H1 (cell line): ENCODE measurements at regions not wholly inside any gene's neighbourhood (a gene's known extent, or its start where the extent isn't known, plus 50 kb on each side); places are given as distances from the start of the nearest gene placed in this dataset.

Source experiments
- CTCF ChIA-PET: fragments of 300-600 bp; sonication (Branson Sonifier 250); formaldehyde crosslinking; loops from one replicate; lab custom pipeline; 2021; ENCODE audit not compliant: partially characterized antibody; lab: Charles Lee
- POLR2A ChIA-PET: fragments of 300-600 bp; sonication (Branson Sonifier 250); formaldehyde crosslinking; loops from one replicate; lab custom pipeline; 2021; ENCODE audit warnings: inconsistent platforms; ENCODE audit not compliant: partially characterized antibody; lab: Charles Lee
- DNase-seq, 2 experiments: peaks; one replicate each; pipeline versions ENCODE4 v3.0.0 to v3.0.0-alpha.2; 2010 to 2022; ENCODE audit warnings: low spot score in 2 of 2, low read depth in 1 of 2, mixed read lengths in 1 of 2
- FAIRE-seq: peaks from 2 replicates; lab custom pipeline; 2011; peaks lifted over from hg19 to GRCh38; lab: Jason Lieb, UNC
- H2AFZ ChIP-seq: 2 replicates; pipeline ENCODE4 v1.8.1; 2012; ENCODE audit warnings: low read length, inconsistent platforms
- H2AK5ac ChIP-seq: 2 replicates; pipeline ENCODE4 v1.6.1; 2013; ENCODE audit warnings: low read depth, low read length
- H2BK120ac ChIP-seq: replicated peaks from 2 replicates; pipeline ENCODE3; 2013; ENCODE audit warnings: low read depth, low read length, inconsistent platforms
- H2BK12ac ChIP-seq: 2 replicates; pipeline ENCODE4 v1.6.1; 2013; ENCODE audit warnings: low read depth, low read length
- H2BK15ac ChIP-seq: 2 replicates; pipeline ENCODE4 v1.6.1; 2013; ENCODE audit warnings: low read length
- H2BK20ac ChIP-seq: 2 replicates; pipeline ENCODE4 v1.6.1; 2013; ENCODE audit warnings: low read length
- H2BK5ac ChIP-seq: 2 replicates; pipeline ENCODE4 v1.6.1; 2013; ENCODE audit warnings: low read depth, low read length
- H3K14ac ChIP-seq: 2 replicates; pipeline ENCODE4 v1.6.1; 2013; ENCODE audit warnings: inconsistent platforms; ENCODE audit not compliant: insufficient read length
- H3K18ac ChIP-seq: 2 replicates; pipeline ENCODE4 v1.6.1; 2013; ENCODE audit warnings: low read length; ENCODE audit errors: extremely low read depth
- H3K23ac ChIP-seq: 2 replicates; pipeline ENCODE4 v1.6.1; 2013; ENCODE audit warnings: inconsistent platforms; ENCODE audit not compliant: insufficient read length
- H3K23me2 ChIP-seq: 2 replicates; pipeline ENCODE4 v1.6.1; 2013; ENCODE audit warnings: low read depth, low read length
- H3K27ac ChIP-seq: 2 replicates; pipeline ENCODE4 v1.6.1; 2011; ENCODE audit warnings: low read depth, low read length, inconsistent platforms
- H3K27me3 ChIP-seq, 4 experiments: replicated peaks in 1 of 4; 1 replicate in 1 of 4; 2 replicates in 3 of 4; pipeline versions ENCODE4 v1.6.1 to v1.8.1; 2011 to 2013; ENCODE audit warnings: low read length in 3 of 4, mild to moderate bottlenecking in 3 of 4, inconsistent platforms in 2 of 4, mixed read lengths in 2 of 4, moderate library complexity in 1 of 4; ENCODE audit not compliant: control insufficient read depth in 3 of 4, insufficient read depth in 3 of 4; ENCODE audit errors: extremely low read depth in 1 of 4
- H3K36me3 ChIP-seq, 4 experiments: 2 replicates each; pipeline versions ENCODE4 v1.6.1 to v1.8.1; 2011 to 2013; ENCODE audit warnings: mild to moderate bottlenecking in 4 of 4, low read length in 3 of 4, moderate library complexity in 2 of 4, control low read depth in 1 of 4, inconsistent platforms in 1 of 4; ENCODE audit not compliant: insufficient read depth in 4 of 4, control insufficient read depth in 2 of 4
- H3K4ac ChIP-seq: replicated peaks from 2 replicates; pipeline ENCODE3; 2013; ENCODE audit warnings: low read length, low read depth, mixed read lengths, inconsistent platforms; ENCODE audit not compliant: insufficient read length
- H3K4me1 ChIP-seq, 4 experiments: replicated peaks in 1 of 4; 1 replicate in 1 of 4; 2 replicates in 3 of 4; pipeline versions ENCODE4 v1.6.1 to v1.8.1; 2011 to 2013; ENCODE audit warnings: low read length in 3 of 4, inconsistent platforms in 2 of 4, mixed read lengths in 1 of 4; ENCODE audit not compliant: insufficient read depth in 4 of 4, control insufficient read depth in 3 of 4
- H3K4me2 ChIP-seq, 2 experiments: 2 replicates each; pipeline versions ENCODE4 v1.6.1 to v1.8.1; 2011 to 2013; ENCODE audit warnings: low read depth in 2 of 2, low read length in 2 of 2, control low read depth in 1 of 2, inconsistent platforms in 1 of 2, mild to moderate bottlenecking in 1 of 2; ENCODE audit not compliant: insufficient read depth in 1 of 2
- H3K4me3 ChIP-seq, 4 experiments: fragments of 200-600, 300-600 bp in 1 of 4; sonication (generic), shearing (Covaris generic), sonication (Bioruptor Twin) in 1 of 4; 2 replicates each; pipeline versions ENCODE4 v1.5.1 to v1.8.1; 2011 to 2016; ENCODE audit warnings: low read length in 4 of 4, low read depth in 3 of 4, control low read depth in 2 of 4, inconsistent platforms in 2 of 4, mild to moderate bottlenecking in 2 of 4, mixed read lengths in 1 of 4, moderate library complexity in 1 of 4; ENCODE audit not compliant: insufficient read depth in 2 of 4; ENCODE audit errors: extremely low read depth in 1 of 4
- H3K56ac ChIP-seq: replicated peaks from 2 replicates; pipeline ENCODE3; 2013; ENCODE audit warnings: low read depth, mild to moderate bottlenecking, mixed read lengths, low read length, inconsistent platforms; ENCODE audit not compliant: insufficient read length
- H3K79me1 ChIP-seq: 2 replicates; pipeline ENCODE4 v1.6.1; 2013; ENCODE audit warnings: low read depth, low read length, control low read depth
- H3K79me2 ChIP-seq, 2 experiments: 2 replicates each; pipeline versions ENCODE4 v1.6.1 to v1.8.1; 2012 to 2013; ENCODE audit warnings: low read length in 2 of 2, mild to moderate bottlenecking in 2 of 2, inconsistent platforms in 1 of 2; ENCODE audit not compliant: insufficient read depth in 2 of 2, control insufficient read depth in 1 of 2
- H3K9ac ChIP-seq, 4 experiments: replicated peaks in 1 of 4; 1 replicate in 1 of 4; 2 replicates in 3 of 4; pipeline versions ENCODE4 v1.6.1 to v1.8.1; 2011 to 2013; ENCODE audit warnings: low read depth in 3 of 4, low read length in 3 of 4, control low read depth in 2 of 4, mild to moderate bottlenecking in 2 of 4, moderate library complexity in 2 of 4, inconsistent platforms in 1 of 4; ENCODE audit errors: extremely low read depth in 1 of 4
- H3K9me3 ChIP-seq, 2 experiments: 2 replicates each; pipeline versions ENCODE4 v1.6.1 to v1.8.1; 2012 to 2013; ENCODE audit warnings: mild to moderate bottlenecking in 2 of 2, moderate library complexity in 2 of 2, control low read depth in 1 of 2, inconsistent platforms in 1 of 2, low read depth in 1 of 2, low read length in 1 of 2, mixed read lengths in 1 of 2; ENCODE audit not compliant: insufficient read depth in 2 of 2
- H4K20me1 ChIP-seq, 2 experiments: replicated peaks in 1 of 2; 2 replicates each; pipeline versions ENCODE3 to v1.8.1; 2011 to 2013; ENCODE audit warnings: inconsistent platforms in 2 of 2, low read length in 2 of 2, mild to moderate bottlenecking in 1 of 2; ENCODE audit not compliant: insufficient read depth in 2 of 2, control insufficient read depth in 1 of 2
- H4K5ac ChIP-seq: 2 replicates; pipeline ENCODE4 v1.6.1; 2013; ENCODE audit warnings: low read length, low read depth, mixed read lengths, inconsistent platforms; ENCODE audit not compliant: insufficient read length
- H4K8ac ChIP-seq: 2 replicates; pipeline ENCODE4 v1.8.0; 2013; ENCODE audit warnings: mild to moderate bottlenecking, moderate library complexity, low read length, inconsistent platforms; ENCODE audit not compliant: insufficient read depth; ENCODE audit errors: extremely low read depth
- H4K91ac ChIP-seq: replicated peaks from 2 replicates; pipeline ENCODE3; 2013; ENCODE audit warnings: low read length, mixed read lengths, inconsistent platforms; ENCODE audit not compliant: insufficient read length
- ATF3 ChIP-seq: IDR thresholded peaks from 2 replicates; pipeline ENCODE4 v1.6.1; 2011; ENCODE audit warnings: low read depth, mild to moderate bottlenecking, low read length; ENCODE audit not compliant: insufficient read depth
- CHD1 ChIP-seq: IDR thresholded peaks from 2 replicates; pipeline ENCODE4 v1.6.1; 2012; ENCODE audit warnings: low read depth, low read length, improper control_type of control experiment
- EZH2 ChIP-seq: fragments of 200-600 bp; sonication (generic); IDR thresholded peaks from 2 replicates; pipeline ENCODE4 v1.7.1; 2012; ENCODE audit warnings: low read depth, mild to moderate bottlenecking, moderate library complexity, low read length, inconsistent platforms; ENCODE audit not compliant: severe bottlenecking
- JUN ChIP-seq: IDR thresholded peaks from 2 replicates; pipeline ENCODE4 v1.6.1; 2011; ENCODE audit warnings: low read depth, mild to moderate bottlenecking, improper control_type of control experiment, low read length
- KDM1A ChIP-seq: fragments of 200-600, 300-600 bp; sonication (generic); IDR thresholded peaks from 2 replicates; pipeline ENCODE4 v1.7.1; 2016; ENCODE audit warnings: mild to moderate bottlenecking, low read length, borderline replicate concordance
- NANOG ChIP-seq: IDR thresholded peaks from 2 replicates; pipeline ENCODE4 v1.6.1; 2011; ENCODE audit warnings: low read length, low read depth, mild to moderate bottlenecking, inconsistent platforms; ENCODE audit not compliant: insufficient read depth, poor library complexity, severe bottlenecking
- NRF1 ChIP-seq: IDR thresholded peaks from 2 replicates; pipeline ENCODE4 v1.6.1; 2011; ENCODE audit warnings: mild to moderate bottlenecking, low read depth, low read length, improper control_type of control experiment
- POLR2A ChIP-seq, 2 experiments: IDR thresholded peaks; 1 replicate in 1 of 2; 2 replicates in 1 of 2; pipeline ENCODE4 v1.6.1; 2011; ENCODE audit warnings: low read depth in 2 of 2, low read length in 2 of 2, mild to moderate bottlenecking in 2 of 2; ENCODE audit errors: control extremely low read depth in 1 of 2
- RXRA ChIP-seq: IDR thresholded peaks from 2 replicates; pipeline ENCODE4 v1.6.1; 2011; ENCODE audit warnings: low read depth, mild to moderate bottlenecking, low read length, moderate library complexity; ENCODE audit not compliant: insufficient read depth
- SIRT6 ChIP-seq: IDR thresholded peaks from one replicate; pipeline ENCODE4 v1.7.1; 2012; ENCODE audit warnings: low read length, inconsistent platforms
- SP1 ChIP-seq: IDR thresholded peaks from 2 replicates; pipeline ENCODE4 v1.6.1; 2011; ENCODE audit warnings: low read depth, low read length
- SRF ChIP-seq: IDR thresholded peaks from 2 replicates; pipeline ENCODE4 v1.6.1; 2011; ENCODE audit warnings: mild to moderate bottlenecking, low read depth, low read length, moderate library complexity
- TAF7 ChIP-seq: optimal IDR thresholded peaks from 2 replicates; pipeline ENCODE3; 2011; ENCODE audit warnings: low read depth, mild to moderate bottlenecking, inconsistent platforms, low read length, moderate library complexity, borderline replicate concordance
- TBP ChIP-seq: IDR thresholded peaks from 2 replicates; pipeline ENCODE4 v1.6.1; 2011; ENCODE audit warnings: low read depth, low read length, improper control_type of control experiment
- TCF12 ChIP-seq: IDR thresholded peaks from 2 replicates; pipeline ENCODE4 v1.6.1; 2011; ENCODE audit warnings: low read depth, mild to moderate bottlenecking, low read length
- WGBS, 2 experiments: shearing (Covaris generic) in 1 of 2; methylation state at CpG; one replicate each; pipeline versions ENCODE4 v1.1.6 to v1.1.7; 2013 to 2015; ENCODE audit warnings: low lambda C conversion rate in 2 of 2, mixed read lengths in 2 of 2, inconsistent platforms in 1 of 2, low coverage in 1 of 2, missing lambda C conversion rate in 1 of 2; ENCODE audit not compliant: insufficient replicate concordance in 2 of 2, insufficient coverage in 1 of 2, insufficient read length in 1 of 2; ENCODE audit errors: extremely low coverage in 1 of 2, missing lambda C conversion rate in 1 of 2; 5-methylcytosine and 5-hydroxymethylcytosine counted together

- no peak overlapping the region for H2BK120ac ChIP-seq
- no peaks in the 10 kb centered on the region for H3K36me3 ChIP-seq
- no peak overlapping the region for H3K9ac ChIP-seq
- no peaks in the 10 kb centered on the region for H4K20me1 ChIP-seq
- H3K9me3 ChIP-seq, result no peaks in the 10 kb centered on the region
- no peak overlapping the region for H3K23ac ChIP-seq
- H4K5ac ChIP-seq, result no peak overlapping the region
- H2BK5ac ChIP-seq, result no peak overlapping the region
- H4K8ac ChIP-seq, result no peak overlapping the region
- no peak overlapping the region for H2BK12ac ChIP-seq
- no peak overlapping the region for H3K4me2 ChIP-seq
- POLR2A ChIA-PET, result no interaction called here
- no peak overlapping the region for H3K56ac ChIP-seq
- H3K4me3 ChIP-seq, result no peak overlapping the region
- H3K4ac ChIP-seq, result no peak overlapping the region
- no peaks in the 10 kb centered on the region for H3K27me3 ChIP-seq
- FAIRE-seq (no peak), DNase-seq (no peak)
- H3K14ac ChIP-seq, result no peak overlapping the region
- no peak overlapping the region for H3K27ac ChIP-seq
- no peak overlapping the region for H2BK20ac ChIP-seq
- no peak overlapping the region for H4K91ac ChIP-seq
- no peak overlapping the region for H2BK15ac ChIP-seq
- no peaks in the 10 kb centered on the region for H3K79me1 ChIP-seq
- no peak overlapping the region for H2AFZ ChIP-seq
- no peaks in the 10 kb centered on the region for H3K23me2 ChIP-seq
- H3K18ac ChIP-seq, result no peak overlapping the region
- no peaks in the 10 kb centered on the region for H3K4me1 ChIP-seq
- 81% methylated on average over 3 of the region's 3 CpGs; no CpG with 5 or more reads in 1 of the 2 experiments for WGBS, 2 experiments
- no peaks in the 10 kb centered on the region for H3K79me2 ChIP-seq
- CTCF ChIA-PET, result no interaction called here
- H2AK5ac ChIP-seq, result no peak overlapping the region
- TF ChIP-seq CHD1, result no peak
- no peak for TF ChIP-seq SRF
- TF ChIP-seq NRF1, result no peak
- no peak for TF ChIP-seq SP1
- no peak for TF ChIP-seq ATF3
- no peak for TF ChIP-seq SIRT6
- no peak for TF ChIP-seq JUN
- TF ChIP-seq TCF12, result no peak
- TF ChIP-seq POLR2A (IDR thresholded peaks at IDR 0.05; ENCODE audit: control extremely low read depth in 1 of 2, low read depth in 2 of 2, low read length in 2 of 2), result no peak
- TF ChIP-seq TAF7, result no peak
- TF ChIP-seq RXRA, result no peak
- no peak for TF ChIP-seq EZH2
- no peak for TF ChIP-seq KDM1A
- TF ChIP-seq TBP, result no peak
- TF ChIP-seq NANOG, result no peak
Measured at GRCh38 chr16:52350031-52350642, 196.8 kb downstream of the TOX3 start.
